Calu3 (cell line): ENCODE measurements at regions not wholly inside any gene's neighbourhood (a gene's known extent, or its start where the extent isn't known, plus 50 kb on each side); places are given as distances from the start of the nearest gene placed in this dataset.

Source experiments
- BruUV-seq: library from RNA; stranded (reverse); fragments of 400-500 nt; replicated peaks from 2 replicates; lab custom pipeline; 2021; lab: Mats Ljungman, UMichigan
- CTCF ChIA-PET: fragments of 300-600 bp; sonication (Branson Sonifier 250); formaldehyde crosslinking; loops from one replicate; lab custom pipeline; 2022; ENCODE audit warnings: antibody characterized with exemption; lab: Charles Lee
- DNase-seq: peaks from one replicate; pipeline ENCODE4 v3.0.0; 2022
- H3K27ac Mint-ChIP-seq: one replicate; pipeline ENCODE4 v1.8.0; 2022; ENCODE audit warnings: mixed read lengths; ENCODE audit not compliant: unreplicated experiment
- H3K27me3 Mint-ChIP-seq: one replicate; pipeline ENCODE4 v1.8.0; 2022; ENCODE audit warnings: mixed read lengths; ENCODE audit not compliant: unreplicated experiment
- H3K36me3 Mint-ChIP-seq: one replicate; pipeline ENCODE4 v1.8.0; 2022; ENCODE audit warnings: mild to moderate bottlenecking, moderate library complexity, mixed read lengths; ENCODE audit not compliant: insufficient read depth, unreplicated experiment
- H3K4me1 Mint-ChIP-seq: one replicate; pipeline ENCODE4 v1.8.0; 2022; ENCODE audit warnings: mild to moderate bottlenecking, low read depth, mixed read lengths; ENCODE audit not compliant: unreplicated experiment
- H3K4me3 Mint-ChIP-seq: one replicate; pipeline ENCODE4 v1.8.0; 2022; ENCODE audit warnings: mild to moderate bottlenecking, low read depth, moderate library complexity, mixed read lengths; ENCODE audit not compliant: unreplicated experiment
- H3K9me3 Mint-ChIP-seq: one replicate; pipeline ENCODE4 v1.8.0; 2022; ENCODE audit warnings: low read depth, mixed read lengths; ENCODE audit not compliant: unreplicated experiment
- CTCF ChIP-seq: fragments of 200-600 bp; IDR thresholded peaks from one replicate; pipeline ENCODE4 v1.8.0; 2022; ENCODE audit warnings: antibody characterized with exemption; ENCODE audit not compliant: unreplicated experiment
- intact Hi-C: fragments of 100-400 bp; cut with micrococcal nuclease; formaldehyde crosslinking; loops from one replicate; pipeline ENCODE4 v1.10.0; 2022; ENCODE audit not compliant: unreplicated experiment

- Mint-ChIP-seq H3K4me1 (no peaks in the 10 kb centered on the region), H3K27me3 (peaks cover 30% of the 10 kb centered on the region), H3K27ac (no peak overlapping the region), H3K36me3 (no peaks in the 10 kb centered on the region), H3K4me3 (no peak overlapping the region), H3K9me3 (no peaks in the 10 kb centered on the region)
- no TSS peak for BruUV-seq
- intact Hi-C loops: no loop called here
- DNase-seq: no peak
- CTCF ChIA-PET: interaction anchor here (0.6 kb wide), 1 partner anchor 1831 kb away, joined by 3 read pairs; no protein-coding TSS in a partner anchor
- no peak for TF ChIP-seq CTCF
These were observed 433.7 kb downstream of the RPS6KC1 start for GRCh38 chr1:213484758-213485157.

GRCh38 chr1:213486488-213486887, 435.4 kb downstream of the RPS6KC1 start:
- CTCF ChIA-PET: no interaction called here
- no peak overlapping the region for H3K4me3 Mint-ChIP-seq
- no peak for TF ChIP-seq CTCF
- DNase-seq: no peak
- H3K4me1 Mint-ChIP-seq: no peaks in the 10 kb centered on the region
- H3K27ac Mint-ChIP-seq: no peak overlapping the region
- H3K36me3 Mint-ChIP-seq: no peaks in the 10 kb centered on the region
- no TSS peak for BruUV-seq
- H3K27me3 Mint-ChIP-seq: peaks cover 44% of the 10 kb centered on the region
- H3K9me3 Mint-ChIP-seq: no peaks in the 10 kb centered on the region
- intact Hi-C loops: no loop called here

- Mint-ChIP-seq H3K27me3 (peaks cover 68% of the 10 kb centered on the region), H3K9me3 (no peaks in the 10 kb centered on the region), H3K4me1 (no peaks in the 10 kb centered on the region), H3K4me3 (no peak overlapping the region), H3K36me3 (no peaks in the 10 kb centered on the region), H3K27ac (no peak overlapping the region)
- CTCF ChIA-PET: no interaction called here
- BruUV-seq: no TSS peak
- no peak for TF ChIP-seq CTCF
- intact Hi-C loops: no loop called here
- no peak for DNase-seq
These were observed 440.4 kb downstream of the RPS6KC1 start for GRCh38 chr1:213491468-213491867.

- CTCF ChIA-PET: no interaction called here
- DNase-seq: no peak
- H3K36me3 Mint-ChIP-seq: no peaks in the 10 kb centered on the region
- intact Hi-C loops: no loop called here
- no peaks in the 10 kb centered on the region for H3K4me1 Mint-ChIP-seq
- no peak overlapping the region for H3K4me3 Mint-ChIP-seq
- H3K27me3 Mint-ChIP-seq: peaks cover 62% of the 10 kb centered on the region
- H3K9me3 Mint-ChIP-seq: no peaks in the 10 kb centered on the region
- no peak overlapping the region for H3K27ac Mint-ChIP-seq
- TF ChIP-seq CTCF: no peak
- no TSS peak for BruUV-seq
These were observed 441.4 kb downstream of the RPS6KC1 start for GRCh38 chr1:213492161-213493041.
